ENCODE measurements at regions not wholly inside any gene's neighbourhood (a gene's known extent, or its start where the extent isn't known, plus 50 kb on each side); places are given as distances from the start of the nearest gene placed in this dataset.

DNA sequence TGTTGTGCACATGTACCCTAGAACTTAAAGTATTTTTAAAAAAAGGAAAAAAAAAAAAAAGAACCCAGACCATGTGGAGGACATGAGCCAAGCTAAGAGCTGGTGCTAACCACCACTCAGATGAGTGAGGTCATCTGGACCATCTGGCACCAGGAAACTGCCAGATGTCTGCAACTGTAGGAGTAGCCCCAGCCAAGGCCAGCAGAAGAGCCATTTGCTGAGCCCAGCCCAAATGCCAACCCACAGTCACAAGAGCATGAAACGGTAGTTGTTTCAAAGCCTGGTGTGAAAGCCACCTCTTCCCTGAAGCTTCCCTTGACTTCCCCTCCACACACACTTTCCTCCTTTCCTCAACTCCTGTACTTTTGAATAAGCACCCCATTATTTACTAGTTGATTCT lies 69.2 kb upstream of the FCN1 start:
- Histone ChIP-seq H2BK120ac (ENCODE audit: low read depth, low read length) (no peak overlapping the region), H3K79me1 (replicated peaks; ENCODE audit: low read length, poor library complexity, severe bottlenecking) (no peaks in the 10 kb centered on the region), H3K4me1 (ENCODE audit: control insufficient read depth, insufficient read depth, low read depth, low read length) (no peaks in the 10 kb centered on the region), H4K91ac (ENCODE audit: low read length) (no peak overlapping the region), H2BK12ac (ENCODE audit: low read length in 2 of 2) (no peak overlapping the region), H3K18ac (ENCODE audit: low read depth in 1 of 2, low read length in 2 of 2) (no peak overlapping the region), H3K27ac (ENCODE audit: low read length, poor library complexity, severe bottlenecking) (no peak overlapping the region), H3K27me3 (ENCODE audit: control insufficient read depth in 1 of 2, insufficient read depth in 1 of 2, low read length in 2 of 2) (peaks cover 0 to 17% of the 10 kb centered on the region in 2 experiments), H2AK5ac (ENCODE audit: low read length, severe bottlenecking) (no peak overlapping the region), H3K36me3 (ENCODE audit: control insufficient read depth in 1 of 2, insufficient read depth in 2 of 2, low read depth in 1 of 2, low read length in 2 of 2) (no peaks in the 10 kb centered on the region), H4K8ac (ENCODE audit: low read length) (no peak overlapping the region), H3K4me3 (ENCODE audit: insufficient read depth in 1 of 2, low read depth in 1 of 2, low read length in 2 of 2) (no peak overlapping the region), H2BK15ac (ENCODE audit: low read depth, poor library complexity, severe bottlenecking) (no peak overlapping the region), H3K4ac (ENCODE audit: low read depth in 1 of 2, low read length in 2 of 2) (no peak overlapping the region), H3K14ac (ENCODE audit: low read length in 2 of 2) (no peak overlapping the region), H3K9ac (ENCODE audit: low read length) (no peak overlapping the region), H3K23ac (ENCODE audit: low read length in 2 of 2) (no peak overlapping the region), H3K4me2 (ENCODE audit: low read length, poor library complexity, severe bottlenecking) (no peak overlapping the region), H2BK5ac (ENCODE audit: low read depth, low read length, poor library complexity, severe bottlenecking) (no peak overlapping the region), H2AFZ (ENCODE audit: low read depth, low read length) (no peak overlapping the region), H3K9me3 (ENCODE audit: control insufficient read depth, low read length) (peaks cover 15% of the 10 kb centered on the region)
- no peak for DNase-seq
- WGBS = 80% methylated on average over 1 of the region's 1 CpG

DNA sequence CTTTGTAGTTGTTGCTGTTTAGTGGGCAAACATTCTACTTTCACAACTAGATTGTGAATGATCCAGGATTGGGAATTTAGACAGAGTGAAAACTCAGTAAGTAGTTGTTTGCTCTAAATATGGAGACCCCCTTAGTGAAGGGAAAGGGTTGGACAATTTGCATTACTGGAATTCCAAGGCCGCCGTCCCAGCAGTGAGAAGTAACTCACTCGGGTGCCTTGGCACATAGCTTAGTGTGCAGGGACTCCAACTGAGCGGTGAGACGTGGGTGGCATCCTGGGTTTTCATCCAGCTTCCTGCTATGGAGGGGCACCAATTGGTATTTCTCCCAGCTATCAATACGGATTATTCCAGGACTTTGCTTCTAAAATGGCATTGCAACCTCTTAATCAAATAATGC lies 69.7 kb upstream of the FCN1 start:
- no peaks in the 10 kb centered on the region for H3K36me3 ChIP-seq (ENCODE audit: control insufficient read depth in 1 of 2, insufficient read depth in 2 of 2, low read depth in 1 of 2, low read length in 2 of 2)
- H3K9me3 ChIP-seq (ENCODE audit: control insufficient read depth, low read length) = peaks cover 15% of the 10 kb centered on the region
- H2BK12ac ChIP-seq (ENCODE audit: low read length in 2 of 2) = no peak overlapping the region
- no peak overlapping the region for H3K4me2 ChIP-seq (ENCODE audit: low read length, poor library complexity, severe bottlenecking)
- no peak overlapping the region for H3K4me3 ChIP-seq (ENCODE audit: insufficient read depth in 1 of 2, low read depth in 1 of 2, low read length in 2 of 2)
- H4K91ac ChIP-seq (ENCODE audit: low read length) = no peak overlapping the region
- H2BK15ac ChIP-seq (ENCODE audit: low read depth, poor library complexity, severe bottlenecking) = no peak overlapping the region
- no peak overlapping the region for H3K18ac ChIP-seq (ENCODE audit: low read depth in 1 of 2, low read length in 2 of 2)
- WGBS = 76% methylated on average over 6 of the region's 6 CpGs
- peaks cover 0 to 17% of the 10 kb centered on the region in 2 experiments for H3K27me3 ChIP-seq (ENCODE audit: control insufficient read depth in 1 of 2, insufficient read depth in 1 of 2, low read length in 2 of 2)
- no peaks in the 10 kb centered on the region for H3K79me1 ChIP-seq (replicated peaks; ENCODE audit: low read length, poor library complexity, severe bottlenecking)
- no peak overlapping the region for H3K27ac ChIP-seq (ENCODE audit: low read length, poor library complexity, severe bottlenecking)
- H2BK5ac ChIP-seq (ENCODE audit: low read depth, low read length, poor library complexity, severe bottlenecking) = no peak overlapping the region
- H3K23ac ChIP-seq (ENCODE audit: low read length in 2 of 2) = no peak overlapping the region
- DNase-seq = no peak
- no peak overlapping the region for H3K4ac ChIP-seq (ENCODE audit: low read depth in 1 of 2, low read length in 2 of 2)
- H2AFZ ChIP-seq (ENCODE audit: low read depth, low read length) = no peak overlapping the region
- H3K14ac ChIP-seq (ENCODE audit: low read length in 2 of 2) = no peak overlapping the region
- no peak overlapping the region for H3K9ac ChIP-seq (ENCODE audit: low read length)
- H3K4me1 ChIP-seq (ENCODE audit: control insufficient read depth, insufficient read depth, low read depth, low read length) = no peaks in the 10 kb centered on the region
- no peak overlapping the region for H4K8ac ChIP-seq (ENCODE audit: low read length)
- H2BK120ac ChIP-seq (ENCODE audit: low read depth, low read length) = no peak overlapping the region
- H2AK5ac ChIP-seq (ENCODE audit: low read length, severe bottlenecking) = no peak overlapping the region

DNA sequence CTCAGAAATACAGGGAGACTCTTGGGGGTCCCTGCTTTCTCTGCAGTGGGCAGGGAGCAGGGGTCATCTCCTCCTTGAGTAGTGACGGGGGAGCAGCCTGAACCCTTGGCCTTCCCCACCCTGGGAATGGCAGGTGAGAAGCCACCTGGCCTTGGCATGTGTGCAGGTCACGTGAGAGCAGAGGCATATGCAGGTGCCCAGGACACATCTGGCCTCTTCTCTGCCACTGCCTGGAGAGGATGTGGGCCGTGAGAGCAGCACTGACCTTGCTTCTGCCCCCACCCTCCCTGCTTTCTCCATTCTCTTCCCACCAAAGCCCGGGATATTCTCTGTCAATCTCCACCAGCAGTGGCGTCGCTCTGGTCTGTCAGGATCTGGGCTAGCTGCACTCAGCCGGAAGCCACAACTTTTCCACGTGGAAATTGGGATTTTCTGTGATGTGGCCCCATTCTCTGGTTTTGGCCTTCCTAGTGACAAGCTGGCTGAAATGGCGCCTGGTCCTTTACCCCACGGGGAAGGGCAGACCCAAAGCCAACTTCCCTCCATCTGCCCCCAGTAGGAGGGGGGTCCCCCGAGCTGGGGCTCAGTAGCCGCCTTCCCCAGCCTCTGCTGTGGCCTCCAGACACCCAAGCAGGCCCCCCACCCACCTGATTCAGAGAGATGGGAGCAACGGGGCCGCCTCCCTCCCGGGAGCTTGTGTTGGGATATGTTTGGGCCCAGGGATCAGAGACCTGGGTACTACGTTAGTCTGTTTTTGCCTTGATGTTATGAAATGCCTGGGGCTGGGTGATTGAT lies 70.4 kb upstream of the FCN1 start:
- Histone ChIP-seq H2AFZ (ENCODE audit: low read depth, low read length) (no peak overlapping the region), H3K4me1 (ENCODE audit: control insufficient read depth, insufficient read depth, low read depth, low read length) (no peaks in the 10 kb centered on the region), H3K27me3 (ENCODE audit: control insufficient read depth in 1 of 2, insufficient read depth in 1 of 2, low read length in 2 of 2) (peaks cover 0 to 15% of the 10 kb centered on the region in 2 experiments), H3K4ac (ENCODE audit: low read depth in 1 of 2, low read length in 2 of 2) (no peak overlapping the region), H3K9me3 (ENCODE audit: control insufficient read depth, low read length) (peaks cover 15% of the 10 kb centered on the region), H2BK12ac (ENCODE audit: low read length in 2 of 2) (no peak overlapping the region), H3K36me3 (ENCODE audit: control insufficient read depth in 1 of 2, insufficient read depth in 2 of 2, low read depth in 1 of 2, low read length in 2 of 2) (no peaks in the 10 kb centered on the region), H3K27ac (ENCODE audit: low read length, poor library complexity, severe bottlenecking) (no peak overlapping the region), H3K9ac (ENCODE audit: low read length) (no peak overlapping the region), H3K18ac (ENCODE audit: low read depth in 1 of 2, low read length in 2 of 2) (no peak overlapping the region), H2AK5ac (ENCODE audit: low read length, severe bottlenecking) (no peak overlapping the region), H3K79me1 (replicated peaks; ENCODE audit: low read length, poor library complexity, severe bottlenecking) (no peaks in the 10 kb centered on the region), H4K8ac (ENCODE audit: low read length) (no peak overlapping the region), H4K91ac (ENCODE audit: low read length) (no peak overlapping the region), H2BK15ac (ENCODE audit: low read depth, poor library complexity, severe bottlenecking) (no peak overlapping the region), H2BK5ac (ENCODE audit: low read depth, low read length, poor library complexity, severe bottlenecking) (no peak overlapping the region), H3K23ac (ENCODE audit: low read length in 2 of 2) (no peak overlapping the region), H3K4me3 (ENCODE audit: insufficient read depth in 1 of 2, low read depth in 1 of 2, low read length in 2 of 2) (no peak overlapping the region), H2BK120ac (ENCODE audit: low read depth, low read length) (no peak overlapping the region), H3K14ac (ENCODE audit: low read length in 2 of 2) (no peak overlapping the region), H3K4me2 (ENCODE audit: low read length, poor library complexity, severe bottlenecking) (no peak overlapping the region)
- DNase-seq = no peak
- WGBS = 71% methylated on average over 16 of the region's 16 CpGs

GRCh38 chr9:134988706-134989105 lies 71.0 kb upstream of the FCN1 start:
- H2BK120ac ChIP-seq (ENCODE audit: low read depth, low read length) = no peak overlapping the region
- 82% methylated on average over 12 of the region's 12 CpGs for WGBS

More at GRCh38 chr9:134988706-134989105, 71.0 kb upstream of the FCN1 start:
- H2BK12ac ChIP-seq (ENCODE audit: low read length in 2 of 2) = no peak overlapping the region
- no peaks in the 10 kb centered on the region for H3K36me3 ChIP-seq (ENCODE audit: control insufficient read depth in 1 of 2, insufficient read depth in 2 of 2, low read depth in 1 of 2, low read length in 2 of 2)
- no peak overlapping the region for H3K4me3 ChIP-seq (ENCODE audit: insufficient read depth in 1 of 2, low read depth in 1 of 2, low read length in 2 of 2)
- H2BK15ac ChIP-seq (ENCODE audit: low read depth, poor library complexity, severe bottlenecking) = no peak overlapping the region
- no peaks in the 10 kb centered on the region for H3K4me1 ChIP-seq (ENCODE audit: control insufficient read depth, insufficient read depth, low read depth, low read length)
- H2BK5ac ChIP-seq (ENCODE audit: low read depth, low read length, poor library complexity, severe bottlenecking) = no peak overlapping the region
- H4K8ac ChIP-seq (ENCODE audit: low read length) = no peak overlapping the region
- H3K18ac ChIP-seq (ENCODE audit: low read depth in 1 of 2, low read length in 2 of 2) = no peak overlapping the region
- H3K4me2 ChIP-seq (ENCODE audit: low read length, poor library complexity, severe bottlenecking) = no peak overlapping the region
- H3K27me3 ChIP-seq (ENCODE audit: control insufficient read depth in 1 of 2, insufficient read depth in 1 of 2, low read length in 2 of 2) = peaks cover 0 to 16% of the 10 kb centered on the region in 2 experiments
- no peaks in the 10 kb centered on the region for H3K79me1 ChIP-seq (replicated peaks; ENCODE audit: low read length, poor library complexity, severe bottlenecking)
- H2AK5ac ChIP-seq (ENCODE audit: low read length, severe bottlenecking) = no peak overlapping the region
- no peak overlapping the region for H4K91ac ChIP-seq (ENCODE audit: low read length)
- no peak overlapping the region for H3K4ac ChIP-seq (ENCODE audit: low read depth in 1 of 2, low read length in 2 of 2)
- H3K27ac ChIP-seq (ENCODE audit: low read length, poor library complexity, severe bottlenecking) = no peak overlapping the region
- no peak overlapping the region for H2AFZ ChIP-seq (ENCODE audit: low read depth, low read length)
- H3K23ac ChIP-seq (ENCODE audit: low read length in 2 of 2) = no peak overlapping the region
- DNase-seq = no peak
- H3K9ac ChIP-seq (ENCODE audit: low read length) = no peak overlapping the region
- peaks cover 15% of the 10 kb centered on the region for H3K9me3 ChIP-seq (ENCODE audit: control insufficient read depth, low read length)
- no peak overlapping the region for H3K14ac ChIP-seq (ENCODE audit: low read length in 2 of 2)

Data from mesenchymal stem cell (in vitro differentiated cells and primary cell).